GM21367 (cell line): ENCODE measurements at regions not wholly inside any gene's neighbourhood (a gene's known extent, or its start where the extent isn't known, plus 50 kb on each side); places are given as distances from the start of the nearest gene placed in this dataset.

ENCODE experiments used
- ATAC-seq: cut with Tn5 transposase; IDR thresholded peaks from one replicate; pipeline ENCODE4 v1.9.1; 2021; ENCODE audit not compliant: unreplicated experiment

DNA sequence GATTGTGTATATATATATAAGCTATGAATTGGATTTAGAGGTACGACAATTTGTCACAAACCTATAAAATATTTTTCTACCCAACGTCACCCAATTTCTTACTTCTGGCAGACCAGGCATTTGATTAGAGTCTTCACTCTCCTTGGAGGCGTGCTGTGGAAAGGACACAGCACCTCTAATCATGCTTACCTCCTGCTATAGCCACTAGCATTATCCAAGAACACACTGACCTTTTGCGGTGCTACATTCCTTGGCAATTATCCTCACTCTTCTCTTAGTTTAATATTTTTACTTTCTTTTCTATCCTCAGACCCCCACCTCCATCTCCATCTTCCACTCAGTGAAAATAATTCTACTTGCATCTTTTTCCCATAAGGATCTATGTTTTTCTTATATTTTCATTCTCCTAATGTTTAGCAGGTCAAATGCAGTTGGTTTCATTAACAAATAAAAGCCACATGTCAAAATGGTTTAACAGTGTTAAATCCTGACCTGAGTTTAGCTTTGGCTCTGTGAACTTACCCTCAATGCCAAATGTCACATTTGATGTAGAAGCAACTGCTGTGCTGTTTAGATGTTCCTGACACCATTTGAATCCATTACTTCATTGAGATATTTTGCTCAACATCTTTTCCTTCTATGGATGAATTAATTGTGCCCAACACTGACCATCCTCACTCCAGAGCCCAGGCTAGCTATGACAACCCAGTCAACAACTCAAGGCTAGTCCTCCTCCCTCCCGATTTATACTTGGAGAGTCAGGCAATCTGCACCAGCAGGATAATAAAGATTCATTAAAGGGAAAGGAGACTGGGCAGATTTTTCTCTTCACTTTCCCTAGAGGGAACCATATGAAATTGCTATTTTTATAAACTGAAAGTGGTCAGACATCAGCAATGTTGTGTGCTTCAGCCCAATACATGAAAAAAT, 240.5 kb downstream of the MREG start:
- ATAC-seq = no peak

DNA sequence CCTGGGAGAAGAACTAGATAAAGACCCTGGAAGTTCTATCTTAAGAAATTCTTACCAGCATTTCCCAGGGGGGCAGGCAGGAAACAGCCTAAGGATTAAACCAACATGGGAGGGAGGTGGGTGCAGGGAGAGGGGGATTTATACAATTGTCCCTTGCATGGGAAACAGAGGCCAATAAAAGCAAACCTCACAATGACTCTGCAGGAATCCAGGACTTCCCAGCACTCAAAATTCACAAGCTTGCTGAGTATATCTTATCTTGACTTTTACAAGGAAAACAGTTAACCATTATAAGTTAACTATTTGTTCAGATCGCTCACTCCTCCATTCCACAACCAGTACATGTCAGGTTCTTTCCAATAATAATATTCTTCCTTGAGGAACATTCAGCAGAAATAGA, 241.3 kb downstream of the MREG start:
- ATAC-seq = no peak

DNA sequence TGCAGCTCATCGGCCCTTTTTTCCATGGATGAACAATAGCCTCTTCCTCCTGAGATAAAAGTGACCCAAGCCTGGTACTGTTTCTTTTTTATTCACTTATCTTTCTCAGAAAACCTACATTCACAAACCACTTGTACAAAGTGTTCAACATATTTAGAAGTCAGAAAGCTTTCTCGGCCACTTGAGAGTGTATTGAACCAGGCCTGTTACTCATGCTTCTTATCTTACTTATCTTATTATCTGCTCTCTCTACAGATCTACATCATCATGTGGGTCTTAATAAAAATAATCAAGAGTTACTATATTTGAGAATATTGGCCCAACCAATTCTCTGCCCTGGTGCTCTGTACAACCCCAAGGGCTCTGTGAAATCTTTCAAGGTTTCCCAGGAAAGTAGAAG, 242.1 kb downstream of the MREG start:
- ATAC-seq = no peak

DNA sequence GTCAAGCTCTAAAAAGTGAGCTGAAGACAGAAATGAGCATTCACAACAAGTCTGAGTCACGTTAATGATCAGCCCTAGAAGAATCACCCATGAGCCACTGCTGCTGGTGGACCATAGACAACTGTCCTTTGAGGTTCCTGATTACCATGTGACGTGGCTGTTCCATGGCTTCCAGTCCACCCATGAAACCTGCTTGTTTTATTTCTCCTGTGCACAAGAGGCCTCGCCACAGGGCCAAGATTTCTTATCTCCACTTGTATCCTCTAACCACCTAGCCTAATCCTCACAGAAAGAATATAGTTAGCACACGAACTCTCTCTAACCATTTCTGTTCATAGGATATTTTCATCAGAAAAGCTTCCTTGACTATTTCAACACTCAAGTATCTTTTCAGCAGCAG, 242.7 kb downstream of the MREG start:
- ATAC-seq = no peak

DNA sequence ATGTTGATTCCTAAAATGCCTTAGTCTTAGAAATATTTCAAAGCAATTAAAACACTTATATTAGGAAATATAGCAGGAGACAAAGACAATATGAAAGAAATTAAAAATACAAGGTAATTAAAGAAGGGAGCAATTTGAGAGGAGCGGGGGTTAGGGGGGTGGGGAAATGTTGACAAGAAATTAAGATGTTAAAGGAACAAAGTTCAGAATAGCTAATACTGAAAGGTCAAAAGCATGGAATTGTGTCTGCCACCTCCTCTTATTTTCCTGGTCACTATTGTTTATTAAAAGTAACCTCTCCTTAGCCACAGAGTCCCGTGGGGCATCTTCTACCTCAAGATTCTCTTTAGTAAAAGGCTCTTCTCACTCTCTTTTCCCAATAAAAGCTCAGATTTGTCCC, 244.1 kb downstream of the MREG start:
- ATAC-seq = no peak

DNA sequence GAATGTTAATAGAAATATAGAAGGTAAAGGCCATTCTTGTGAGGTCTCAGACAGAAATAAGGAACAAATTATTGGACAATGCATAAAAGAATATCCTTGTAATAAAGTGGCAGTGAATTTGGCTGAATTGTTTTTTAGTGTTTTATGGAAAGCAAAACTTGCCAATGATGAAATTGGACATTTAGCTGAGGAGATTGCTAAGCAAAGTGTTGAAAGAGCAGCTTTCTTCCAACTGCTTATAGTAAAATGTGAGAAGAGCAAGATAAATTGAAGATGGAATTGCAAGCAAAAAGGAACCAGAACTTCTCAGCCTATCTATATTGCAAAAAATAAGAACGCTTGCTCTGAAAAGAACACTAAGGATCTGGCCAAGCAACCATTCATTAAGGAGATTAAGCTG, 245.7 kb downstream of the MREG start:
- ATAC-seq = no peak

DNA sequence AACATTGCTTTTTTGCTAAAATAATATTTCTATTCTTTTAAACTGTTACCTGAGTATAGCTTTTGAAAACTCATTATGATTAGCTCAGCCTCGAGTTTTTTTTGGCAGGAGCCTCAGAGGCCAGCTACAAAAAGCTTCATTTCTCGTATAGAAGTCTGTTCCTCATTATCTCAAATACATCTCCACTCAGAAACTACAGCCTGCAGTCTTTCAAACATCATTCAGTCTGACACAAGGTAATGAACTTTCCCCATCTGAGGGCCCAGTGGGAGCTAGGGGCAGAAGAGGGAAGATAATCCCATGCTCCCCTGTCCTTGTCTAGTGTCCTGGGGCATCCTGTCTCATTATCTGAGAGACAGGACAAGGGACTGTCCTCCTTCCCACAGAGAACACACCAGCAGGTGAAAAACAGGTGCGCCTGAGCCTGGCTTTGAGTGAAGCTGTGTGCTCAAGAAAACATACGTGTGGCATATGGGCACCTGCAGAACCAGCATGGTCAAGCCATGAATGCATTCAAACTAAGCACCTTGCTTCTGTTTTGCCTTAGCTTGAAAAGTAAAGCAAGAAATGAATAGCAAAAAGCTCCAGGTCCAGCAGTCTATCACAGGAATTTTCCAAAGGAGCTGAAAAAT, 247.5 kb downstream of the MREG start:
- no peak for ATAC-seq

DNA sequence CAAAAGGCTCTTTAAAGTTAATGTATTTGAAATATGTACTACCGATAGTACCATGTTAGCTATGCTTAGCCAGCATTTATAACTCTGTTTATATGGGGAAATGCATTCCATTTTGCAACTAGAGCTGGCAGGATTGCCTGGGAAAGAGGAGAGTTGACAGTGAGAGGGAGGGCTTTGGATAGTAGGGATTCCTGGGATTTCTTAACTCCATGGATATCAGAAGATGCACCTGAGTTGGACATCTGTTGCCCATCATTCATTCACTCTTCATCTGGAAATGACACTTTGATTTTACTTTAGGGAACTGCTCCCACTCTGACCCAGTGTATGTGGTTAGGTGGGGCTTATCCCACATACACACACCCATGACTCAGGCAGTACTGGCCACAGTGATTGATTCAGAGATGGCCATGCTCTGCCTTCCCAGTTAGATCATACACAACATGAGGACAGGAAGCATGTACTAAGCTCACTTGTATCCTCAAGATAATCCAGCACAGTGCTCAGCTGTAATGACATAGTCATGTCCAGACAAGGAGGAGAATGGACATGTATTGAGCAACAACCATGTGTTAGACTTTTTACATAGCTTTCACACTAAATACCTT, 248.8 kb downstream of the MREG start:
- no peak for ATAC-seq

DNA sequence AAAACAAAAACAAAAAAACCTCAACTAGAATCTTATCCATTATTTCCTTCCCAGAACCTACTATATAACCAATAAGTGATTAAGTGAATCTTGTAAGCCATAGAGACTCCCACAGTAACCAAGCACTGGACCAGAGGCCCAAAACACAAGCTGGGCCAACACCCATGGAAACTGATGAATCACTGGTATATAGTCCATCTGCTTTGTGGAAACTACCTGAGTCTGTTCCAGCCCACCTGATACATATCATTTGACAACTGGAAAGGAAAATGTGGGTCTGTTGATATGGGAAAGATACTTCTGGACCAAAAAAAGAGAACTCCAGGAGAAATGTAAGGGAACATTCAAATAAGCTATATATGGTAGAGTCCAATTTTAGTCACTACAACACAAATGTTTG, 252.8 kb downstream of the MREG start:
- ATAC-seq = no peak

DNA sequence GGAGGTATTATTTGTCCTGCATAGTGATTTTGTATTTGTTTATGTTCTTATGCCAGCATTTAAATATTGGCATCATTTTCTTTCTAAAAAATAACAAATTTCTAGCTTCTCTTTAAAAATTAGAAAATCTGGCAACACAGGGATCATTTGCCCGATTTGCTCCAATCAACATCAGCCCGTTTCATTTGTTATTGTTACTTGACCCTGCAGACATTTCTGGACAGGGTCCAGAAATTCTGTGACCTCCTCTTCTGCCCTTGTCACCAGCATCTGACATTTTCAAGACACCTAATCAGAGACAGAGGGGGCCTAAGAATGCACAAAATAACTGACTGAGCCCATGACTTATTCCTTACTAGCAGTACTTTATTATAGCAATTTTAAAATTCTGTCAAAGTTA, 253.3 kb downstream of the MREG start:
- no peak for ATAC-seq

DNA sequence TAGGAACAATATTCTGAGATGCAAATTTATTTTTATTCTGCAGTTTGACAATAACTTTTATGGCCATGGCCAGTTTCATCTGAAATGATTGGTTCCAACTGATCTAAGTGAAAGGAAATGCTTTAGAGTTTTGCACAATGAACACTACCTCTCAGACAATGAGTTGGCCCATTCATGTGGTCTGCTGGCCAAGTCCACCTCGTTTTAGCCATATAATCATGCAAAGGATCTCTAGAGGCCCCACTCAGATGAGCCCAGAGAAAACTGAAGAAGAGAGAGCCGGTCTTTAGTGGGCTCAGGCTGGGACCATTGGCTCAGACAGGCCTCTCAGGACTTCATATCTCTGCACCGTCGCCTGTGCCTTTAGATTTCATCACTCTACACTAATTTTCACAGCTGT, 254.7 kb downstream of the MREG start:
- no peak for ATAC-seq

DNA sequence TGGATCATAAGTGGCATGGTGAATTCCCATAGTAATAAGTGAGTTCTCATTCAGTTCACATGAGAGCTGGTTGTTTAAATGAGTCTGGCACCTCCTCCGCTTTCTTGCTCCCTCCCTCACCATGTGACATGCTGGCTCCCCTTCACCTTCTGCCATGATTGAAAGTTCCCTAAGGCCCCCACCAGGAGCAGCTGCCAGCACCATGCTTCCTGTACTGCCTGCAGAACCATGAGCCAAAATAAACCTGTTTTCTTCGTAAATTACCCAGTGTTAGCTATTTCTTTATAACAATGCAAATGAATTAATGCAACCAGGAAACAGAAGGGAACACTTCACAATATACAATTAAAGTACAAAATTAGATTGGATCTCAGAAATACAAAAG, 257.0 kb downstream of the MREG start:
- ATAC-seq = no peak

DNA sequence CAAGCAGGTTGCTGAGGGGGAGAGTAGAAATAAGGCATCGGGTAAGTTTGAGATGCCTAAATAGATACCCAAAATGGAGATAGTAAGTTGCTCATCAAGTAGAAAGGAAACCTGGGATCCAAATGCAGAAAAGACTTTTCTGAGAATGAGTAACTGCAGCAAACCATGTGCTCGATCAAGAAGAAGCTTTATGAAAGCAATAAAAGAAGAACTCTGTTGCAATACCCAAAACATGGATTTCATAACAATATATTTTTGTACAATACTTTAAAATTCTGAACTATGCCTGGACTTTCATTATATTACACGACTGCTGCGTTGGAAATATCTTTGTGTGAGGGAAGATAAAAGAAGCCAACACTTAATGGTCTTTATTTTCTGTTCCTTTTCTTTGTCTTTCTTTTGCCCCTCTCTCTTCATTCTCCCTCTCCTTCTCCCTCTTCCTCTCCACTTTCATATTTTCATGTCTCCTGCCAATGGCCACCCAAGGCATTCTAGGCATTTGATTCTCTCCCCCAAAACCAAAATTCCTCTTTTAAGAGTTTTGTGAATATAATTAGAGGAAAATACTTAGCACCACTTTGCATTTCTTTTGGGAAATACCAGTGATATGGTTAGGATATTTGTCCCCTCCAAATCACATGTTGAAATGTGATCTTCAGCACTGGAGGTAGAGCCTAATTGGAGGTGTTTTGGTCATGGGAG, 257.6 kb downstream of the MREG start:
- no peak for ATAC-seq

DNA sequence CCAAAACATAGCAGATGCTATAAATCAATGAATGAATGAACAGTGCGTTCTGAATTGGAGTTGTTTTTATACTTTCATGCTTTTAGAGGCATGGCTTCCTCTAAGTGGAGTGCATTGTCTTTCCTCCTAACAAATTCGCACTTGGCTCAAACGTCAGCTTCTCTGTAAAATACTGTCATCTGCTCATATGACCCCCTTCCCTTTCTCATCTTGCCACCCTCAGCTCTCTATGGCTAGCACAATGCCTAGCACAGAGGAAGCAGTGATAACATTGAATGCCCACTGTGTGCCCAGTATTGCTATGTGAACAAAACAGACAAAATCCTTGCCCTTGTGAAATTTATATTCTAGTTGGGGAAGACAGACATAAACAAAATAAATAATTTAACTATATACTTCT, 258.8 kb downstream of the MREG start:
- ATAC-seq = no peak

DNA sequence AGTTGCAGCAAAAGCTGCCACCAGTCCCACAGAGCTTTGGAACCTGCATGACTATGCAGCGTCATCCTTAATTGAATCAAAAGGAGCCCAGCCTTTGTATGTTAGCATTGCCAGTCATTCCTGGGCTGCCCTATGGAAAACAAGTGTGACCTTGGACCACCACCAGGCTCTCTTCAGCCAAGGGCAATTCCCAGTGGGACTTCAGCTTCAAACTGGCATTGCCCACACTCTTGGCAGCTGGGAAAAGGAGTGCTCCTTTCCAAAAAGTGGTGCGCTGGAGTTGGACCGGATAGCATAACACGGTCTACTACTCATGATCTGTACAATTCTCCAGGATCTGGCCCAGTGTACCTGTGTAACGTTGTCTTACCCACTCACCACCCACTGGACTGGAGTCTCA, 259.5 kb downstream of the MREG start:
- no peak for ATAC-seq

DNA sequence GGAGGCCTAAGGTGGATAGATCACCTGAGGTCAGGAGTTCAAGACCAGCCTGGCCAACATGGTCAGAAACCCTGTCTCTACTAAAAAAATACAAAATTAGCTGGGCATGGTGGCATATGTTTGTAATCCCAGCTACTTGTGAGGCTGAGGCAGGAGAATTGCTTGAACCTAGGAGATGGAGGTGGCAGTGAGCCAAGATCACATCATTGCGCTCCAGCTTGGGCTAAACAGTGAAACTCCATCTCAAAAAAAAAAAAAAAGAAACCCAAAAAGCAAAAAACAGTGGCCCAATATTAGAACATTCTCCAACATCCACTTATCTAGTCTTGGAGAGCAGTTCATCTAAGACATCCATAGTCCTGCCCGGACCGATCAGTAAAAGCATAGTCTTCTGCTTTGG, 260.4 kb downstream of the MREG start:
- ATAC-seq = no peak

DNA sequence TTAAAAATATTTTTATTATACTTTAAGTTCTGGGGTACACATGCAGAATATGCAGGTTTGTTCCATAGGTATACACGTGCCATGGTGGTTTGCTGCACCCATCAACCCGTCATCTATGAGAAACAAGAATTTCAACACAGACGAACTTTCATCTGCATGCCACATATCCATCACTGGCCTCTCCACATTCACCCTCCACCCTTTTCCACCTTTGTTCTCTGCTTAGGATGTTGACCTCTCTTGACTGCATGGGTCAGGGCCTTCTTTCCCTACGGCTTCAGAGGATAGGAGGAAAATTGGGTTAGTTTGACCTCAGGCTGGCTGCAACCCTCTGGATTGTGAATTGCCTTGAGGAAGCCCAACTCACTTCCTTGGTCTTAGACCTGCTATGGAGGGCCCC, 260.9 kb downstream of the MREG start:
- no peak for ATAC-seq

DNA sequence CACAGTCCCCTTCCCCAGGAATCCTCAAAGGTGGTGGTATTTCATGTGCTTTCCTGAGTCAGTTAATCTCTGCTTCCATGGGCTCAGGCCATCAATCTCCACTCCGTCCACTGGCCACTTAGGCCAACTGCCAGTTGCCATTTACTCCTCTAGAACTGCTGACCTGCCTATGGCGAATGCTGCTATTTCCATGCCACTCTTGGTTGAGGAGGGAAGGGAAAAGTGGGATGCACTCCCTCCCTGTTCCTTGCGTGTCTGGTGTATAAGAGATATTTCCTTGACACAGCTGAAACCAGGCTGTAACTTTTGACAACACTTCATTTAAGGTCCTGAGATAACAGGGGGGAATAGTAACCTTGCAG, 261.5 kb downstream of the MREG start:
- no peak for ATAC-seq

DNA sequence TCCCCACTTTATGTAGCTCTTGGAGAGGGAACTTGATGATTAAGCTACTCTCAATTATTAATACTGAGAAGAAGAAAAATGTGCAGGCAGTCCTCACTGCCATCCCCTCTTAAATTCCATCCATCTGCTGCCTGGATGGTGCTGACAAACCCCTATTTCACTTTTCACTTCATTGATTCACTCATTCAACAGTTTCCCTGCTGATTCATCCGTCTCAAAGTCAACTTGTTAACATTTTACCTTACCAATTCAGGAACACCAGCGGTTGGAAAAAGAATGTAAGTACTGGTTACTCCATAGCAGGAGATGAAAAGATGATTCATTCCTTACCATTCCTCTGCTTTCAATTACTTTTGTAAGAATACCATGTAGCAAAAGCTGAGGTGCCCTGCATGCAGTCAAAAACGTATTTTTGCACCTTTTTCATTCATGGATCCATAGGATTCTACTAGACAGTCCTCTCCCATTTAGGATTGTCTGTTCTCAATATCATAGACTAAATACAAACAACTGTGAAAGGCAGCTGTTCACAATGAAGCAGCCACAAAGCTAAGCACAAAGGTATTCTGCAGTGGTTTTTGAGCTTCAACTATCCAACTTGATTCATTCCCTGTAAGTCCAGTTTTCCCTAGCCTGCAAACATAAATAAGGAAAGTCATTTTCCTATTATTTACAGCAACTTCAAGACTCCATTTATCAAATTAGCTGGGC, 262.0 kb downstream of the MREG start:
- ATAC-seq = no peak

DNA sequence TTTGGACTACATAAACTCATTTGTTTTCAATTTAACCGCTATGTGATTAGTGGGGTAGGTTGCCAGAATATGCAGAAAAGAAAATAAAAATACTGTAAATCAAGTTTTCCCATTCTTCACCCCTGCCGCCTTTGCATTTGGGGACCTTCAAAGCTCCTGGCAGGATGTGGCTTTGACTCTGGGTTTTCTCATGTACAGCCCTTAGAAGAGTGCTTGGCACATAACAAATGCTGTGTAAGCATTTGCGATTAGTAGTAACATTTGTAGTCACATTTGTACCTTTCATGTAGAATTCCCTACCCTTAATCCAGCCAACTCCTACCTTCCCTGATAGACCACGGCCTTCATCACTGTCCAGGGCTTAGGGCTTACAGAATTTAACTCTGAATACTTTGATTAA, 262.6 kb downstream of the MREG start:
- no peak for ATAC-seq
